ENCODE measurements at regions not wholly inside any gene's neighbourhood (a gene's known extent, or its start where the extent isn't known, plus 50 kb on each side); places are given as distances from the start of the nearest gene placed in this dataset.

- H2AFZ ChIP-seq (ENCODE audit: low read length): no peak overlapping the region
- H3K4me2 ChIP-seq (ENCODE audit: low read depth, low read length): no peak overlapping the region
- WGBS (ENCODE audit: low lambda C conversion rate): 2% methylated on average over 4 of the region's 4 CpGs
- TF ChIP-seq SMC3 (IDR thresholded peaks at IDR 0.05; ENCODE audit: low read length) (no peak), ZBTB33 (CRISPR knock-in tag; IDR thresholded peaks at IDR 0.05) (no peak), SIX4 (CRISPR knock-in tag; IDR thresholded peaks at IDR 0.05) (no peak), ZNF709 (CRISPR knock-in tag; IDR thresholded peaks at IDR 0.05) (no peak), CEBPG (CRISPR knock-in tag; IDR thresholded peaks at IDR 0.05) (no peak), ZNF549 (CRISPR knock-in tag; IDR thresholded peaks at IDR 0.05) (no peak), ZFX (CRISPR knock-in tag; IDR thresholded peaks at IDR 0.05; ENCODE audit: low read depth) (no peak), RNF2 (conservative IDR thresholded peaks at IDR 0.05; ENCODE audit: low read depth) (no peak)
- H3K27me3 ChIP-seq (ENCODE audit: control insufficient read depth in 1 of 2, insufficient read depth in 2 of 2, low read length in 2 of 2): no peaks in the 10 kb centered on the region
- no peak overlapping the region for H3K9ac ChIP-seq (ENCODE audit: insufficient read depth, low read depth, low read length)
- H3K4me1 ChIP-seq (ENCODE audit: insufficient read depth, low read length): no peaks in the 10 kb centered on the region
- H3K36me3 ChIP-seq (replicated peaks in 1 of 2; ENCODE audit: control insufficient read depth in 1 of 2, insufficient read depth in 2 of 2, low read length in 2 of 2): no peaks in the 10 kb centered on the region
- intact Hi-C loops (cut with micrococcal nuclease; ENCODE audit: unreplicated experiment): no loop called here
- in situ Hi-C loops (cut with HindIII; ENCODE audit: extremely low pct_ligation_motif_present, low pct_unique_long_range_greater_than_20kb): no loop called here
- ATAC-seq: no peak
- H3K79me2 ChIP-seq (ENCODE audit: insufficient read depth, low read length): no peaks in the 10 kb centered on the region
- DNase-seq (ENCODE audit: low spot score): no peak
- no peak for FAIRE-seq
- no peaks in the 10 kb centered on the region for H4K20me1 ChIP-seq (ENCODE audit: insufficient read depth, low read length)
- POLR2A ChIA-PET: no interaction called here
- H3K27ac ChIP-seq (ENCODE audit: extremely low read length, insufficient read depth, low read length): no peak overlapping the region
- H3K4me3 ChIP-seq (replicated peaks in 1 of 3; ENCODE audit: insufficient read depth in 1 of 3, low read depth in 2 of 3, low read length in 3 of 3): no peak overlapping the region
- no peaks in the 10 kb centered on the region for H3K9me3 ChIP-seq (ENCODE audit: low read length)
- CTCF ChIA-PET (ENCODE audit: low intra/inter-chr PET ratio, low total read pairs): no interaction called here
- BruUV-seq (replicated peaks): no TSS peak
Measured at GRCh38 chr2:195003881-195004471, 653.0 kb upstream of the SLC39A10 start.

GRCh38 chr2:195001924-195002323, 655.1 kb upstream of the SLC39A10 start:
- ATAC-seq (no peak), DNase-seq (ENCODE audit: low spot score) (no peak), FAIRE-seq (no peak)
- no peaks in the 10 kb centered on the region for H3K27me3 ChIP-seq (ENCODE audit: control insufficient read depth in 1 of 2, insufficient read depth in 2 of 2, low read length in 2 of 2)
- no peak overlapping the region for H3K4me3 ChIP-seq (replicated peaks in 1 of 3; ENCODE audit: insufficient read depth in 1 of 3, low read depth in 2 of 3, low read length in 3 of 3)
- 8% methylated on average over 3 of the region's 3 CpGs for WGBS (ENCODE audit: low lambda C conversion rate)
- ChIA-PET POLR2A (no interaction called here), CTCF (ENCODE audit: low intra/inter-chr PET ratio, low total read pairs) (no interaction called here)
- BruUV-seq (replicated peaks): no TSS peak
- no peak overlapping the region for H3K27ac ChIP-seq (ENCODE audit: extremely low read length, insufficient read depth, low read length)
- no peaks in the 10 kb centered on the region for H3K79me2 ChIP-seq (ENCODE audit: insufficient read depth, low read length)
- intact Hi-C loops (cut with micrococcal nuclease; ENCODE audit: unreplicated experiment): no loop called here
- H4K20me1 ChIP-seq (ENCODE audit: insufficient read depth, low read length): no peaks in the 10 kb centered on the region
- H3K9ac ChIP-seq (ENCODE audit: insufficient read depth, low read depth, low read length): no peak overlapping the region
- no peaks in the 10 kb centered on the region for H3K36me3 ChIP-seq (replicated peaks in 1 of 2; ENCODE audit: control insufficient read depth in 1 of 2, insufficient read depth in 2 of 2, low read length in 2 of 2)
- in situ Hi-C loops (cut with HindIII; ENCODE audit: extremely low pct_ligation_motif_present, low pct_unique_long_range_greater_than_20kb): no loop called here
- no peaks in the 10 kb centered on the region for H3K9me3 ChIP-seq (ENCODE audit: low read length)
- no peak overlapping the region for H2AFZ ChIP-seq (ENCODE audit: low read length)
- H3K4me1 ChIP-seq (ENCODE audit: insufficient read depth, low read length): no peaks in the 10 kb centered on the region
- H3K4me2 ChIP-seq (ENCODE audit: low read depth, low read length): no peak overlapping the region
- TF ChIP-seq BRF2 (CRISPR knock-in tag; IDR thresholded peaks at IDR 0.05): no peak
- no peak for TF ChIP-seq ATRX (CRISPR knock-in tag; IDR thresholded peaks at IDR 0.05; ENCODE audit: borderline replicate concordance)
- no peak for TF ChIP-seq GFI1 (CRISPR knock-in tag; IDR thresholded peaks at IDR 0.05; ENCODE audit: borderline replicate concordance)
- no peak for TF ChIP-seq ZNF367 (CRISPR knock-in tag; IDR thresholded peaks at IDR 0.05; ENCODE audit: borderline replicate concordance)
- TF ChIP-seq RXRA (CRISPR knock-in tag; IDR thresholded peaks at IDR 0.05): no peak
- no peak for TF ChIP-seq ZNF232 (CRISPR knock-in tag; IDR thresholded peaks at IDR 0.05; ENCODE audit: borderline replicate concordance)
- no peak for TF ChIP-seq SPEN (CRISPR knock-in tag; IDR thresholded peaks at IDR 0.05; ENCODE audit: low read depth)
- TF ChIP-seq SATB2 (CRISPR knock-in tag; IDR thresholded peaks at IDR 0.05): no peak
- no peak for TF ChIP-seq HNRNPL (IDR thresholded peaks at IDR 0.05; ENCODE audit: low read depth, low read length)
- TF ChIP-seq DNMT1 (CRISPR knock-in tag; IDR thresholded peaks at IDR 0.05): no peak
- no peak for TF ChIP-seq SIX4 (CRISPR knock-in tag; IDR thresholded peaks at IDR 0.05)
- no peak for TF ChIP-seq SMARCC2 (IDR thresholded peaks at IDR 0.05)
- TF ChIP-seq ZNF598 (CRISPR knock-in tag; IDR thresholded peaks at IDR 0.05; ENCODE audit: borderline replicate concordance): no peak
